OCI-LY1 (cell line): ENCODE measurements at regions not wholly inside any gene's neighbourhood (a gene's known extent, or its start where the extent isn't known, plus 50 kb on each side); places are given as distances from the start of the nearest gene placed in this dataset.

ENCODE experiments used
- H2AFZ ChIP-seq: fragments of 200-600 bp; sonication (generic), shearing (Covaris generic); 2 replicates; pipeline ENCODE4 v1.6.0; 2014; ENCODE audit warnings: antibody characterized with exemption, mild to moderate bottlenecking, low read length
- H3F3A ChIP-seq: fragments of 200-600 bp; sonication (generic), shearing (Covaris generic); 2 replicates; pipeline ENCODE4 v1.6.0; 2014; ENCODE audit warnings: mild to moderate bottlenecking, antibody characterized with exemption, low read length, moderate library complexity; ENCODE audit not compliant: insufficient read depth
- H3K27ac ChIP-seq: fragments of 200-600 bp; sonication (generic); 2 replicates; pipeline ENCODE4 v1.5.1; 2014; ENCODE audit warnings: low read length, mixed run types, mild to moderate bottlenecking, low read depth; ENCODE audit not compliant: poor library complexity, severe bottlenecking
- H3K27me3 ChIP-seq: fragments of 200-600 bp; sonication (generic); 2 replicates; pipeline ENCODE4 v1.6.0; 2014; ENCODE audit warnings: antibody characterized with exemption, mild to moderate bottlenecking, low read length, moderate library complexity; ENCODE audit not compliant: insufficient read depth
- H3K36me3 ChIP-seq: fragments of 200-600 bp; sonication (generic); 2 replicates; pipeline ENCODE4 v1.6.1; 2014; ENCODE audit warnings: mild to moderate bottlenecking, antibody characterized with exemption, low read length, moderate library complexity, mixed read lengths; ENCODE audit not compliant: insufficient read depth
- H3K4me1 ChIP-seq: fragments of 200-600 bp; sonication (generic); 2 replicates; pipeline ENCODE4 v1.5.1; 2014; ENCODE audit warnings: mild to moderate bottlenecking, low read length, moderate library complexity; ENCODE audit not compliant: insufficient read depth, severe bottlenecking
- H3K4me2 ChIP-seq: fragments of 200-600 bp; sonication (generic), shearing (Covaris generic); 2 replicates; pipeline ENCODE4 v1.6.1; 2014; ENCODE audit warnings: low read length
- H3K4me3 ChIP-seq: fragments of 200-600 bp; sonication (generic); 2 replicates; pipeline ENCODE4 v1.5.1; 2014; ENCODE audit warnings: low read length, low read depth, mild to moderate bottlenecking, mixed read lengths; ENCODE audit not compliant: poor library complexity, severe bottlenecking
- H3K79me2 ChIP-seq: fragments of 200-600 bp; shearing (Covaris generic); 2 replicates; pipeline ENCODE4 v1.6.1; 2016; ENCODE audit warnings: mixed run types, low read length, mixed read lengths; ENCODE audit not compliant: insufficient read depth
- H3K9ac ChIP-seq: fragments of 200-600 bp; sonication (generic), shearing (Covaris generic); 2 replicates; pipeline ENCODE4 v1.6.1; 2014; ENCODE audit warnings: mild to moderate bottlenecking, low read length, mixed read lengths
- H3K9me2 ChIP-seq: fragments of 200-600 bp; sonication (generic), shearing (Covaris generic); 2 replicates; pipeline ENCODE4 v1.6.1; 2014; ENCODE audit warnings: low read depth, mild to moderate bottlenecking, low read length, mixed read lengths
- H3K9me3 ChIP-seq: fragments of 200-600 bp; shearing (Covaris generic); 2 replicates; pipeline ENCODE4 v1.6.1; 2014; ENCODE audit warnings: low read length, mixed read lengths
- H4K20me1 ChIP-seq: fragments of 200-600 bp; sonication (generic), shearing (Covaris generic); 2 replicates; pipeline ENCODE4 v1.6.0; 2016; ENCODE audit warnings: mild to moderate bottlenecking, low read length; ENCODE audit not compliant: insufficient read depth
- CTCF ChIP-seq: fragments of 200-600 bp; sonication (generic), shearing (Covaris generic); IDR thresholded peaks from 2 replicates; pipeline ENCODE4 v1.5.1; 2017; ENCODE audit warnings: mild to moderate bottlenecking, antibody characterized with exemption, low read length, moderate library complexity, mixed read lengths
- EZH2 ChIP-seq: fragments of 200-600 bp; sonication (generic), shearing (Covaris generic); IDR thresholded peaks from 2 replicates; pipeline ENCODE4 v1.8.0; 2017; ENCODE audit warnings: borderline replicate concordance, mixed run types, mild to moderate bottlenecking, antibody characterized with exemption, low read length, moderate library complexity, mixed read lengths

- no peaks in the 10 kb centered on the region for H3K36me3 ChIP-seq
- no peak overlapping the region for H3K9ac ChIP-seq
- TF ChIP-seq CTCF (no peak), EZH2 (no peak)
- no peak overlapping the region for H3K27ac ChIP-seq
- H3F3A ChIP-seq = no peaks in the 10 kb centered on the region
- no peaks in the 10 kb centered on the region for H3K9me2 ChIP-seq
- H3K4me3 ChIP-seq = no peak overlapping the region
- no peaks in the 10 kb centered on the region for H4K20me1 ChIP-seq
- no peaks in the 10 kb centered on the region for H3K79me2 ChIP-seq
- H3K4me2 ChIP-seq = no peak overlapping the region
- no peaks in the 10 kb centered on the region for H3K27me3 ChIP-seq
- H3K9me3 ChIP-seq = no peaks in the 10 kb centered on the region
- H3K4me1 ChIP-seq = no peaks in the 10 kb centered on the region
- H2AFZ ChIP-seq = no peak overlapping the region
Measured at GRCh38 chr4:84231539-84232055, 267.5 kb downstream of the NKX6-1 start.

GRCh38 chr4:84224522-84224921 lies 274.6 kb downstream of the NKX6-1 start:
- TF ChIP-seq CTCF = no peak
- no peak for TF ChIP-seq EZH2
- no peaks in the 10 kb centered on the region for H3F3A ChIP-seq
- H4K20me1 ChIP-seq = no peaks in the 10 kb centered on the region
- H3K27me3 ChIP-seq = no peaks in the 10 kb centered on the region
- H3K79me2 ChIP-seq = no peaks in the 10 kb centered on the region
- H3K4me2 ChIP-seq = no peak overlapping the region
- H3K9ac ChIP-seq = no peak overlapping the region
- no peak overlapping the region for H2AFZ ChIP-seq
- no peak overlapping the region for H3K4me3 ChIP-seq
- H3K4me1 ChIP-seq = no peaks in the 10 kb centered on the region
- no peaks in the 10 kb centered on the region for H3K9me2 ChIP-seq
- no peaks in the 10 kb centered on the region for H3K9me3 ChIP-seq
- H3K36me3 ChIP-seq = no peaks in the 10 kb centered on the region
- H3K27ac ChIP-seq = no peak overlapping the region

- no peaks in the 10 kb centered on the region for H3K27me3 ChIP-seq
- H3K9ac ChIP-seq = no peak overlapping the region
- no peaks in the 10 kb centered on the region for H3K79me2 ChIP-seq
- no peak overlapping the region for H3K27ac ChIP-seq
- no peak overlapping the region for H3K4me2 ChIP-seq
- H2AFZ ChIP-seq = no peak overlapping the region
- no peaks in the 10 kb centered on the region for H4K20me1 ChIP-seq
- H3K9me3 ChIP-seq = no peaks in the 10 kb centered on the region
- TF ChIP-seq CTCF = no peak
- H3F3A ChIP-seq = no peaks in the 10 kb centered on the region
- no peaks in the 10 kb centered on the region for H3K36me3 ChIP-seq
- H3K9me2 ChIP-seq = no peaks in the 10 kb centered on the region
- no peaks in the 10 kb centered on the region for H3K4me1 ChIP-seq
- no peak overlapping the region for H3K4me3 ChIP-seq
Measured at GRCh38 chr4:84221704-84222103, 277.4 kb downstream of the NKX6-1 start.
